Activated CD8-positive, alpha-beta memory T cell treated with anti-CD3 and anti-CD28 coated beads for 36 hours (primary cell): ENCODE measurements at regions not wholly inside any gene's neighbourhood (a gene's known extent, or its start where the extent isn't known, plus 50 kb on each side); places are given as distances from the start of the nearest gene placed in this dataset.
"Not testable (repeated sequence)": the region's sequence is repeated elsewhere in the genome, so short reads cannot be mapped to it uniquely, and the experiment has no call there.

ENCODE experiments used
- CTCF ChIA-PET: fragments of 350-600 bp; sonication (Branson Sonifier 250); formaldehyde crosslinking; loops from one replicate; lab custom pipeline; 2021; ENCODE audit warnings: antibody characterized with exemption; lab: Charles Lee
- POLR2A ChIA-PET: fragments of 350-600 bp; sonication (Branson Sonifier 250); formaldehyde crosslinking; loops from one replicate; lab custom pipeline; 2021; ENCODE audit warnings: antibody characterized with exemption; lab: Charles Lee

DNA sequence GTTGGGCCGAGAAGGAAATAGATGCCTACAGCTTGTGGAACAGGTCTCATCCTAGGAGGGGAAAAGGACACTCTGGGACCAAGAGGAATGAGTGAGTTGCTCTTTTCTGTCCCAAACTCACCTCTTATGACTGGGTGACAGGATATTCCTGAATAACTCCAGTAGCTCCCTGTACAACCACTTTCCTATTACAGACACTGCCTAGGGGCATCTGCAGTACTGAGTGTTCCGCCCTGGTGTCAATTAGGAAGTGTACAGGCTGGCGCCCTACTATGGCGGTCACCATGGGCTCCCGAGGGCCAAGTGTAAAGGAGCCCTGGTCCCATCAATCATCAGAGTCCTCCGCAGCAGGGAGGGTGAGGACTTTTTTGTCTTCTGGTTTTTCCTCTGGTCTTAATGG is 343.4 kb upstream of the USP9Y start:
- CTCF ChIA-PET, result no interaction called here

GRCh38 chrY:12358337-12358736 is 342.7 kb upstream of the USP9Y start:
- POLR2A ChIA-PET, result no interaction called here
- CTCF ChIA-PET, result no interaction called here

More for the DNA sequence above, 343.4 kb upstream of the USP9Y start:
- POLR2A ChIA-PET, result no interaction called here

- ChIA-PET CTCF (no interaction called here), POLR2A (no interaction called here)
These were observed 341.2 kb upstream of the USP9Y start for GRCh38 chrY:12359867-12360266.

DNA sequence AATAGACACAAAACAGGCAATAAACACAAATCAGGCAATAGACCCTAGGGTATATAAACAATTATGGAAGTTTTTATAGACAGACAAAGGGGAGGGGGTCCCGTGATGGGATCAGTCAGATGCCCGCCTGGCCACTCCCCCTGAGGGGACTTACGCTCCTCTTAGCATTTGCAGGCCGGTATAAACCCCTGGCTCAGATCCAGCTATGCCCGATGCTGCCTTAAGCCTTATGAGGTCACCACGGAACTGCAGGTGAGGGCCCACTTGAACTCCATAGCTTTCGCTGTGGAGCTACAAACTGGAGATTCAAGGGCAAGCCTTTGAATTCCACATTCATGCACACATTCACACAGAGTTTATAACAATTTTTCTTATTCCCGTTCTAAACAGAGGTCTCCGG is 340.5 kb upstream of the USP9Y start:
- POLR2A ChIA-PET, result no interaction called here
- CTCF ChIA-PET, result no interaction called here

GRCh38 chrY:12365311-12365910 is 335.6 kb upstream of the USP9Y start:
- ChIA-PET POLR2A (no interaction called here), CTCF (no interaction called here)

DNA sequence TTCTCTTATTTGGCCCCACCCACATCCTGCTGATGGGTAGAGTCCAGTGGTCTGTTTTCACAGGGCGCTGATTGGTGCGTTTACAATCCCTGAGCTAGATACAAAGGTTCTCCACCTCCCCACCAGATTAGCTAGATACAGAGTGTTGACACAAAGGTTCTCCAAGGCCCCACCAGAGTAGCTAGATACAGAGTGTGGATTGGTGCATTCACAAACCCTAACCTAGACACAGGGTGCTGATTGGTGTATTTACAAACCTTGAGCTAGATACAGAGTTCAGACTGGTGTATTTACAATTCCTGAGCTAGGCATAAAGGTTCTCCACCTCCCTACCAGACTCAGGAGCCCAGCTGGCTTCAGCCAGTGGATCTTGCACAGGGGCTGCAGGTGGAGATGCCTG is 326.4 kb upstream of the USP9Y start:
- CTCF ChIA-PET, POLR2A ChIA-PET: not testable (repeated sequence)

- POLR2A ChIA-PET, CTCF ChIA-PET: not testable (repeated sequence)
These were observed 309.1 kb upstream of the USP9Y start for GRCh38 chrY:12391655-12392559.

DNA sequence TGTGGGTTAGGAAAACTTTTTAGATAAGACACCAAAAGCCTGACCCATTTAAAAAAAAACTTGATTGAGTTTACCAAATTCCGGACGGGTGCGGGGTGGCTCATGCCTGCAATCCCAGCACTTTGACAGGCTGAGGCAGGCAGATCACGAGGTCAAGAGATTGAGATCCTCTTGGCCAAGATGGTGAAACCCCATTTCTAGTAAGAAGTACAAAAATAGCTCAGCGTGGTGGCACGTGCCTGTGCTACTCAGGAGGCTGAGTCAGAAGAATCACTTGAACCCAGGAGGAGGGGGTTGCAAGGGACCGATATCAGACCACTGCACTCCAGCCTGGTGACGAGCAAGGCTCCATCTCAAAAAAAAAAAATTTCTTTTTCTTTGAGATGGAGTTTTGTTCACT is 307.8 kb upstream of the USP9Y start:
- POLR2A ChIA-PET, result no interaction called here

DNA sequence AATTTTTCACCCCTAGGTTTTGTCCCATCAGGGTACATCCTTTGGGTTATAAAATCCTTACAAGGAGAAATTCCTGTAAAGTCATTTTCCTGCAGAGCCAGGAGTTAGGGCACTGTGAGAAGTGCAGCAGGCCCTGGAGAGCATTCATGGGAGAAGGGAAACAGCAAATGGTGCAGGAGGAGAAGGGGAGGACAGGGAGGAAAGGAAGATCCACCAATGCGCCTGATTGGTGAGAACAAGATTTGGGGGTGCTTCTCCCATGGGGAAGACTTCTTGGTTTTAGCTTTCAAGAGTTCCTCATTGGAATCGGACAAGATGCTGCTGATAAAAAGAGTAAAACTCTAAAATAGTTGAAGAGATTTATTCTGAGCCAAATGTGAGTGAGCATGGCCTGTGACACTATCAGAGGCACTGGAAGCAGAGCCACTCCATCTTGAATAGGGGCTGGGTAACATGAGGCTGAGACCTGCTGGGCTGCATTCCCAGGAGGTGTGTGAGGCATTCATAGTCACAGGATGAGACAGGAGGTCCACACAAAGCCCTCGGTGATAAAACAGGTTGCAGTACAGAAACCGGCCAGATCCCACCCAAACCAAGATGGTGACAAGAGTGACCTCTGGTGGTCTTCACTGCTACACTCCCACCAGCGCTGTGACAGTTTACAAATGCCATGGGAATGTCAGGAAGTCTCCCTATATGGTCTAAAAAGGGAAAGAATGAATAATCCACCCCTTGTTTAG is 305.5 kb upstream of the USP9Y start:
- POLR2A ChIA-PET, result not testable (repeated sequence)

More for the DNA sequence above, 307.8 kb upstream of the USP9Y start:
- CTCF ChIA-PET, result no interaction called here

GRCh38 chrY:12403916-12404315 is 297.1 kb upstream of the USP9Y start:
- CTCF ChIA-PET, result no interaction called here
- POLR2A ChIA-PET, result no interaction called here

More for the DNA sequence above, 305.5 kb upstream of the USP9Y start:
- CTCF ChIA-PET, result not testable (repeated sequence)

GRCh38 chrY:12408236-12408635 is 292.8 kb upstream of the USP9Y start:
- ChIA-PET CTCF (no interaction called here), POLR2A (no interaction called here)

DNA sequence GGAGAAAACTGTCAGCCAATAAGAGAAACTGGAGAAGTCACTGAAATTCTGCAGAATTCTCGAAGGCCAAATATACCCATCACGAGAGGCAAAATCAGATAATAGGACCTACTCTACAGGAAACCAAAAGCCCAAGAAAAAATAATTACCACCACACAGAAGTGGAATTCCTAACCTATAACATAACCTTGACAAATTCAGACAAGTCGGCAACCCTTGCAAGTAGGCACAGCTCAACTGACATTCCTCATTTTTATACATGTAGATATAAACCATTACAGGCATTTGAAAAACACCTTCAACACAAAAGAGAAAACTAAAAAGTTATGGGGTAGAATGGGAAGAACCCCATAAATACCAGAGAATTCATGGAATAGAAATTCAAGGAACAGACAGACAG is 290.3 kb upstream of the USP9Y start:
- ChIA-PET CTCF (no interaction called here), POLR2A (no interaction called here)

GRCh38 chrY:12421072-12421787 is 279.8 kb upstream of the USP9Y start:
- CTCF ChIA-PET, result no interaction called here
- POLR2A ChIA-PET, result no interaction called here

- ChIA-PET CTCF (no interaction called here), POLR2A (no interaction called here)
These were observed 279.3 kb upstream of the USP9Y start for GRCh38 chrY:12421788-12422124.

GRCh38 chrY:12422536-12422935 is 278.5 kb upstream of the USP9Y start:
- CTCF ChIA-PET, result no interaction called here
- POLR2A ChIA-PET, result no interaction called here

DNA sequence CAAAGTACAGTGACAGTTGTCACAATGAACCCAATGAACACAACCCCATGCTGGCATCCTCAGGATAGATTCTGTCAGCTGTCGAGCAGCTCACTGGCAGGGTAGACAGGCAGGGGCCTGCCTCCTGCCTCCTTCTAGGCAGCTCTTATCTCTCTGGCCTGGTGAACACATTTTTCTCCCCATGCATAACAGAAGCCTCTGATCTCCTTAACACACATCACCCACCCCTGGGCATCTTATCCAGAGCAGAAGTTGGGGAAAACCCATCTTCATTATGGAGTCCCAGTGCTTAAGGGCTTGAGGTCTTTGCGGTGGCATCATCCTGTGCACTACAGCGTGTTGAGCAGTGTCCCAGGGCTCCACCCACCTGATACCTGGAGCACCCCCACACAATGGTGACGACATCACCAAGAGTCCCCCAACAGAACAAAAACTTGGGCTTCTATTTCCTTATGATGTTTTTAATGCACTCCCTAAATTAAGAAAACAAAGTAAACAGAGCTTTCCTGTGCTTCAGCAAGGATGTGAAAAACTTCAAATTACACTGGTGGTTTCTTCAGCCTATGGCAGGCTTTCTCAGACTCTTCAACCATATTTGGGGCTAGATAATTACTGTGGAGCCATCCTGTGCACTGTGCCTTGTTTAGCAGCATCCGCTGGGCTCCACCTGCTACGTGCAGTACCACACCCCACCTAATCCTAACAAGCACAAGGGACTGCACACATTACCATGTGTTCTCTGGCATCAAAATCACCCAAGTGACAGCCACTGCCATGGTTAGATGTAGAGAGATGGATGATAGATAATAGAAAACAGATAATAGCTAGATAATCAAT is 277.4 kb upstream of the USP9Y start:
- ChIA-PET POLR2A (no interaction called here), CTCF (no interaction called here)

- ChIA-PET CTCF (no interaction called here), POLR2A (no interaction called here)
These were observed 275.5 kb upstream of the USP9Y start for GRCh38 chrY:12425506-12425905.

GRCh38 chrY:12427361-12427760 is 273.7 kb upstream of the USP9Y start:
- ChIA-PET POLR2A (no interaction called here), CTCF (no interaction called here)

DNA sequence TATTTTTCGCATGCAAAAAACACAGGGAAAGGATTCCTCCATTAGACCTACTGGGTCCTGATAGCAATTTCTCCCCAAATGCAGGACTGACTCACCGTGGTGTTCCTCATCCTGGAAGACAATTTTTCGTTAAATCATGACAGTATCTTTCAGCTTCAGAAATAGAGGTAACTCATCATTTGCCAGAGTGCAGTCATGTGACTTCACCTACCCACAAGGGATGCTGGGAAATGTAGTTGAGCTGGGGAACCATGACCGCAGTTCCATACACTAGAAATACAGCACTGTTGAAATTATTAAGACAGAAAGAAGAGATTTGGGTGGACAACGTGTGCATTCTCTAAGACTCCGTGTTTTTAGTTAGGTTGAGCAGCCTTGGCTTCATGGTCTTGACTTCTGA is 269.5 kb upstream of the USP9Y start:
- POLR2A ChIA-PET, result interaction anchor here (0.6 kb wide), 1 partner anchor 230 kb away, joined by 15 read pairs; no protein-coding TSS in a partner anchor

More for the DNA sequence above, 269.5 kb upstream of the USP9Y start:
- CTCF ChIA-PET, result no interaction called here
